T-helper 17 cell (primary cell): ENCODE measurements at regions not wholly inside any gene's neighbourhood (a gene's known extent, or its start where the extent isn't known, plus 50 kb on each side); places are given as distances from the start of the nearest gene placed in this dataset.
A peak's percentile ranks its signal among the peaks of the same experiment; 100 is the strongest.

Source experiments
- ATAC-seq: fragments of 150-1000 bp; cut with Tn5 transposase; 2 replicates; pipeline ENCODE4 v1.10.0; 2021; ENCODE audit warnings: mild to moderate bottlenecking, moderate library complexity
- DNase-seq, 3 donors: peaks; one replicate each; pipeline versions ENCODE4 v3.0.0 to v3.0.0-alpha.2; 2020 to 2021
- H3K9me3 ChIP-seq: one replicate; pipeline ENCODE4 v1.7.0; 2013; ENCODE audit warnings: low read length, mild to moderate bottlenecking; ENCODE audit not compliant: control insufficient read depth, poor library complexity, severe bottlenecking
- H3K27ac Mint-ChIP-seq: one replicate; pipeline ENCODE4 v1.8.0; 2022; ENCODE audit warnings: mild to moderate bottlenecking, moderate library complexity, mixed read lengths
- H3K27me3 Mint-ChIP-seq: one replicate; pipeline ENCODE4 v1.8.0; 2022; ENCODE audit warnings: mixed read lengths
- H3K36me3 Mint-ChIP-seq: one replicate; pipeline ENCODE4 v1.8.0; 2022; ENCODE audit warnings: low read depth, mixed read lengths
- H3K4me1 Mint-ChIP-seq: one replicate; pipeline ENCODE4 v1.8.0; 2022; ENCODE audit warnings: mild to moderate bottlenecking, mixed read lengths
- H3K4me3 Mint-ChIP-seq: one replicate; pipeline ENCODE4 v1.8.0; 2022; ENCODE audit warnings: mild to moderate bottlenecking, moderate library complexity, mixed read lengths

GRCh38 chr17:52737071-52737470 is 578.6 kb upstream of the CA10 start:
- no peaks in the 10 kb centered on the region for H3K27me3 Mint-ChIP-seq
- ATAC-seq (no peak), DNase-seq (no peak)
- H3K4me3 Mint-ChIP-seq = no peak overlapping the region
- no peaks in the 10 kb centered on the region for H3K4me1 Mint-ChIP-seq
- peaks cover 2% of the 10 kb centered on the region for H3K9me3 ChIP-seq
- no peaks in the 10 kb centered on the region for H3K36me3 Mint-ChIP-seq
- no peak overlapping the region for H3K27ac Mint-ChIP-seq

- Mint-ChIP-seq H3K4me1 (no peaks in the 10 kb centered on the region), H3K27me3 (no peaks in the 10 kb centered on the region), H3K4me3 (no peak overlapping the region), H3K36me3 (no peaks in the 10 kb centered on the region), H3K27ac (no peak overlapping the region)
- DNase-seq (no peak), ATAC-seq (no peak)
- no peaks in the 10 kb centered on the region for H3K9me3 ChIP-seq
These were observed 574.3 kb upstream of the CA10 start for GRCh38 chr17:52732841-52733240.

GRCh38 chr17:52724578-52724977 is 566.1 kb upstream of the CA10 start:
- DNase-seq (no peak), ATAC-seq (no peak)
- Mint-ChIP-seq H3K4me1 (no peaks in the 10 kb centered on the region), H3K4me3 (no peak overlapping the region), H3K27me3 (no peaks in the 10 kb centered on the region), H3K27ac (no peak overlapping the region), H3K36me3 (no peaks in the 10 kb centered on the region)
- H3K9me3 ChIP-seq = no peaks in the 10 kb centered on the region

- ATAC-seq (no peak), DNase-seq (no peak)
- H3K4me1 Mint-ChIP-seq = no peaks in the 10 kb centered on the region
- no peaks in the 10 kb centered on the region for H3K9me3 ChIP-seq
- no peaks in the 10 kb centered on the region for H3K36me3 Mint-ChIP-seq
- no peak overlapping the region for H3K4me3 Mint-ChIP-seq
- no peak overlapping the region for H3K27ac Mint-ChIP-seq
- H3K27me3 Mint-ChIP-seq = no peaks in the 10 kb centered on the region
These were observed 563.4 kb upstream of the CA10 start for GRCh38 chr17:52721910-52722309.

GRCh38 chr17:52710363-52710901 is 551.9 kb upstream of the CA10 start:
- H3K4me3 Mint-ChIP-seq = no peak overlapping the region
- no peaks in the 10 kb centered on the region for H3K4me1 Mint-ChIP-seq
- ATAC-seq (no peak), DNase-seq (no peak)
- no peak overlapping the region for H3K27ac Mint-ChIP-seq
- no peaks in the 10 kb centered on the region for H3K9me3 ChIP-seq
- no peaks in the 10 kb centered on the region for H3K27me3 Mint-ChIP-seq
- H3K36me3 Mint-ChIP-seq = no peaks in the 10 kb centered on the region

GRCh38 chr17:52709724-52710123 is 551.2 kb upstream of the CA10 start:
- Mint-ChIP-seq H3K36me3 (no peaks in the 10 kb centered on the region), H3K4me1 (no peaks in the 10 kb centered on the region), H3K27ac (no peak overlapping the region), H3K4me3 (no peak overlapping the region), H3K27me3 (no peaks in the 10 kb centered on the region)
- DNase-seq (peak in 1 of 3 donors; percentile 3), ATAC-seq (no peak)
- no peaks in the 10 kb centered on the region for H3K9me3 ChIP-seq

GRCh38 chr17:52696362-52696761 is 537.8 kb upstream of the CA10 start:
- Mint-ChIP-seq H3K27me3 (no peaks in the 10 kb centered on the region), H3K4me1 (no peaks in the 10 kb centered on the region), H3K27ac (no peak overlapping the region), H3K36me3 (no peaks in the 10 kb centered on the region), H3K4me3 (no peak overlapping the region)
- no peak for DNase-seq
- H3K9me3 ChIP-seq = no peaks in the 10 kb centered on the region
- no peak for ATAC-seq

GRCh38 chr17:52686140-52686539 is 527.6 kb upstream of the CA10 start:
- DNase-seq (no peak), ATAC-seq (no peak)
- H3K27me3 Mint-ChIP-seq = no peaks in the 10 kb centered on the region
- no peak overlapping the region for H3K4me3 Mint-ChIP-seq
- H3K4me1 Mint-ChIP-seq = no peaks in the 10 kb centered on the region
- H3K27ac Mint-ChIP-seq = no peak overlapping the region
- no peaks in the 10 kb centered on the region for H3K9me3 ChIP-seq
- H3K36me3 Mint-ChIP-seq = no peaks in the 10 kb centered on the region

- DNase-seq = no peak
- no peaks in the 10 kb centered on the region for H3K27me3 Mint-ChIP-seq
- no peak overlapping the region for H3K4me3 Mint-ChIP-seq
- H3K9me3 ChIP-seq = no peaks in the 10 kb centered on the region
- ATAC-seq = no peak
- H3K4me1 Mint-ChIP-seq = no peaks in the 10 kb centered on the region
- no peak overlapping the region for H3K27ac Mint-ChIP-seq
- no peaks in the 10 kb centered on the region for H3K36me3 Mint-ChIP-seq
These were observed 523.0 kb upstream of the CA10 start for GRCh38 chr17:52681480-52681879.

- ATAC-seq (no peak), DNase-seq (no peak)
- Mint-ChIP-seq H3K27me3 (no peaks in the 10 kb centered on the region), H3K27ac (no peak overlapping the region), H3K4me3 (no peak overlapping the region), H3K36me3 (no peaks in the 10 kb centered on the region), H3K4me1 (no peaks in the 10 kb centered on the region)
- no peaks in the 10 kb centered on the region for H3K9me3 ChIP-seq
These were observed 519.7 kb upstream of the CA10 start for GRCh38 chr17:52678211-52678610.

- DNase-seq = no peak
- H3K9me3 ChIP-seq = no peaks in the 10 kb centered on the region
- Mint-ChIP-seq H3K27me3 (no peaks in the 10 kb centered on the region), H3K27ac (no peak overlapping the region), H3K36me3 (no peaks in the 10 kb centered on the region), H3K4me3 (no peak overlapping the region), H3K4me1 (no peaks in the 10 kb centered on the region)
- no peak for ATAC-seq
These were observed 516.2 kb upstream of the CA10 start for GRCh38 chr17:52674686-52675085.

GRCh38 chr17:52673791-52674190 is 515.3 kb upstream of the CA10 start:
- Mint-ChIP-seq H3K4me1 (no peaks in the 10 kb centered on the region), H3K27me3 (no peaks in the 10 kb centered on the region), H3K36me3 (no peaks in the 10 kb centered on the region), H3K4me3 (no peak overlapping the region), H3K27ac (no peak overlapping the region)
- no peak for ATAC-seq
- no peaks in the 10 kb centered on the region for H3K9me3 ChIP-seq
- DNase-seq = no peak

- Mint-ChIP-seq H3K4me3 (no peak overlapping the region), H3K27ac (no peak overlapping the region), H3K36me3 (no peaks in the 10 kb centered on the region), H3K4me1 (no peaks in the 10 kb centered on the region), H3K27me3 (no peaks in the 10 kb centered on the region)
- ATAC-seq = no peak
- H3K9me3 ChIP-seq = no peaks in the 10 kb centered on the region
- DNase-seq = no peak
These were observed 507.8 kb upstream of the CA10 start for GRCh38 chr17:52666264-52666663.

- no peak overlapping the region for H3K27ac Mint-ChIP-seq
- no peak for DNase-seq
These were observed 502.2 kb upstream of the CA10 start for GRCh38 chr17:52660692-52661091.

More at GRCh38 chr17:52660692-52661091, 502.2 kb upstream of the CA10 start:
- ATAC-seq = no peak
- no peaks in the 10 kb centered on the region for H3K36me3 Mint-ChIP-seq
- H3K27me3 Mint-ChIP-seq = no peaks in the 10 kb centered on the region
- no peak overlapping the region for H3K4me3 Mint-ChIP-seq
- no peaks in the 10 kb centered on the region for H3K9me3 ChIP-seq
- H3K4me1 Mint-ChIP-seq = no peaks in the 10 kb centered on the region
